ENCODE measurements at regions not wholly inside any gene's neighbourhood (a gene's known extent, or its start where the extent isn't known, plus 50 kb on each side); places are given as distances from the start of the nearest gene placed in this dataset.
"Not testable (repeated sequence)": the region's sequence is repeated elsewhere in the genome, so short reads cannot be mapped to it uniquely, and the experiment has no call there.

- DNase-seq: no peak
These were observed 111.4 kb downstream of the COPS8 start for GRCh38 chr2:237196866-237197618.

GRCh38 chr2:237198164-237198855 lies 112.6 kb downstream of the COPS8 start:
- DNase-seq: no peak

GRCh38 chr2:237199082-237199481 lies 113.4 kb downstream of the COPS8 start:
- no peak for DNase-seq

- no peak for DNase-seq
These were observed 113.9 kb downstream of the COPS8 start for GRCh38 chr2:237199577-237199976.

GRCh38 chr2:237200462-237200861 lies 114.8 kb downstream of the COPS8 start:
- DNase-seq: no peak

GRCh38 chr2:237201461-237202287 lies 116.0 kb downstream of the COPS8 start:
- DNase-seq: no peak

- DNase-seq: no peak
These were observed 116.8 kb downstream of the COPS8 start for GRCh38 chr2:237202288-237203030.

- DNase-seq: no peak
These were observed 119.4 kb downstream of the COPS8 start for GRCh38 chr2:237205043-237205541.

- DNase-seq: no peak
These were observed 119.9 kb downstream of the COPS8 start for GRCh38 chr2:237205561-237205971.

GRCh38 chr2:237207646-237208045 lies 122.0 kb downstream of the COPS8 start:
- no peak for DNase-seq

GRCh38 chr2:237208373-237209260 lies 122.9 kb downstream of the COPS8 start:
- no peak for DNase-seq

- no peak for DNase-seq
These were observed 124.2 kb downstream of the COPS8 start for GRCh38 chr2:237209885-237210284.

GRCh38 chr2:237210297-237210696 lies 124.6 kb downstream of the COPS8 start:
- no peak for DNase-seq

GRCh38 chr2:237210763-237211162 lies 125.1 kb downstream of the COPS8 start:
- no peak for DNase-seq

- not testable (repeated sequence) for DNase-seq
These were observed 126.9 kb downstream of the COPS8 start for GRCh38 chr2:237212356-237213279.

- DNase-seq: no peak
These were observed 127.8 kb downstream of the COPS8 start for GRCh38 chr2:237213315-237214022.

GRCh38 chr2:237214030-237214675 lies 128.5 kb downstream of the COPS8 start:
- DNase-seq: no peak

GRCh38 chr2:237214963-237215362 lies 129.3 kb downstream of the COPS8 start:
- no peak for DNase-seq

- DNase-seq: no peak
These were observed 132.4 kb downstream of the COPS8 start for GRCh38 chr2:237217995-237218616.
